ENCODE measurements at regions not wholly inside any gene's neighbourhood (a gene's known extent, or its start where the extent isn't known, plus 50 kb on each side); places are given as distances from the start of the nearest gene placed in this dataset.
"Not testable (repeated sequence)": the region's sequence is repeated elsewhere in the genome, so short reads cannot be mapped to it uniquely, and the experiment has no call there.

DNA sequence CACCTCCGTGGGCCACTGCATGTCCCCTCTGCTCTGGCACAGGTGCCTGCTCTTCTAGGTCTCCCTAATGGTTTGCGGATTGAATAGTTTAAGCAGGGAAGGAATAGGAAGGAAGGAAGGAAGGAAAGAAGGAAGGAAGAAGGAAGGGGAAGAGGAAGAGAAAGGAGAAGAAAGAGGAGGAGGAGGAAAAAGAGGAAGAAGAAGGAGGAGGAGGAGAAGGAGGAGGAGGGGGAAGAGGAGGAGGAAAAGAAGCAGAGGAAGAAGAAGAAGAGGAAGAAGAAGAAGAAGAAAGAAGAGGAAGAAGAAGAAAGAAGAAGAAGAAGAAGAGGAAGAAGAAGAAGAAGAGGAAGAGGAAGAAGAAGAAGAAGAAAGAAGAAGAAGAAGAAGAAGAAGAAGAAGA, 376.8 kb upstream of the PODXL start:
- DNase-seq = not testable (repeated sequence)

DNA sequence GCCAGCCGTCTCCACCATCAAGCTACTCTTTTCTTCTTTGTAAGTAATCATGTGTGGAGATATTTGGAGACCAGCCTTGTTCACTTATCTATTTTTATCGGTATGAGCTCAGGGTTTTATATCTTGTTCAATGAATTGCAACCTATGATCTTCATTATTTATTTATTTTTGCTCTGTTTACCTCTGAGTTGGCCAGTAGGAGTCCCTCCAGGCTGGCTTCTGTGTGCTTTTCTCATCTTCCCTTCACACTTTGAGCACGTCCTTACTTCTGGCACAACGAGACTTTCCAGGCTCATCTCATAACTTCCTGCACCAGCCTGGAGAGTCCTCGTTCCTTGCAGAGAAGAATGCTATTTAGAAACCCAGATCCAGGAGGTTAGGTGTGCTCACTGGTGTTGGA, 375.8 kb upstream of the PODXL start:
- DNase-seq = no peak

- DNase-seq = no peak
Observed at GRCh38 chr7:131931370-131931769, 374.9 kb upstream of the PODXL start.

- DNase-seq = no peak
Observed at GRCh38 chr7:131929632-131930031, 373.2 kb upstream of the PODXL start.

DNA sequence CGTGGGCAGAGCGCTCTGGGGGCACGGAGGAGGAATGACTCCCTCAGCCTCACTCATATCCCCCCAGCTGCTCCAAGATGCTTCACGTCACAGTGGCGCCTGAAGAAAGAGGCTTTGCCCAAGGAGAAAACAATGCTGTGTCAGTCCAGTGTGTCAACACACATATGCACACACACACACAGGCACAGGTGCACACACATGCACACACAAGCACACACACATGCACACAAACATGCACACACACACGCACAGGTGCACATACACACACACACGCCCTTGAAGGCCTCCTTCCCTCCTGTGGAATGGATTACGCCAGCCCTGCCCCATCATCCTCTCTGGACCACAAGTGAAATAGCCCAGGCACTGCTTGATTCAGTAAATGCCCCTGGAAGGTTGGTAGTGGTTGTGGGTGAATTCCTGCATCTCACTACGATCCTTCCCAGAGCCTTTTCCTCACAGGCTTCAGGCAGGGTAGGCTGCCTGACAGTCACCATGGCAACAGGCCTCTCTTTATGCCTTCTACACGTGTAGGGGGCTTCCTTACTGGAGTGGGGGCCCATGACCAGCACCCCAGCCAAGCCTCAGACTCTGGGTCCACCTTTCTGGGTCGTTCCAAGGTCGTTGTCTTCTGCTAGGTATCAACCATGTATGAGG, 371.5 kb upstream of the PODXL start:
- DNase-seq = no peak

DNA sequence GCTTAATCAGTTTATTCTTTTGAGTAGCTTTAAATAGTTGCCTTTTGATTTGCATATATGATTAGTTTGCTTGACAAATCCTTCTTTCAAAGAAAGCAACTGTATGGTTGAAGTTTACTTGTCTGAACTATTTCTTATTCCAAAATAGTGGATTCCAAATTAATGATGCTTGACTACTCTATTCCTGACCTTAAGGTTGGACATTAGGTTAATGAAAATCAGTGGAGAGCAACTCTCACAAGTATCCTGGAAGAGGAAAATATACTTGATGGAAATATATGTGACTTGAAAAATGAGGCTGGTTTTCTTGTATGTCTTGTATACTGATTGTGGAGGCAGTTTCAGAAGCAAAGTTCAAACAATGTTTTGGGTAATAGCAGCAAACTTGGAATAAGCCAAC, 369.2 kb upstream of the PODXL start:
- no peak for DNase-seq

DNA sequence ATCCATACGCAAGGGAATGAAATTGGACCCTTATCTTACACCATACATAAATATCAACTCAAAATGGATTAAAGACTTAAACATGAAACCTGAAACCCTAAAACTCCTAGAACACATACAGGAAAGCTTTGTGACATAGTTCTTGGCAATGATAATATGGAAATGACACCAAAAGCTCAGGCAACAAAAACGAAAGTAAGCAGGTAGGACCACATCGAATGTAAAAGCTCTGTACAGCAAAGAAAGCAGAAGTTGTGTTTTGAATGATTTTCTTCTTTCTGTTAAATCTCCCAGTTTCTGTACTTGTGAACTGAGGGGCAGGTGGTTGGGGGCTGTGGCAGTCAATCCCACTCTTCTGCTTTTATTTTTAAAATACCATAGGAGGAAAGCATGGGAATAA, 368.4 kb upstream of the PODXL start:
- DNase-seq = no peak

DNA sequence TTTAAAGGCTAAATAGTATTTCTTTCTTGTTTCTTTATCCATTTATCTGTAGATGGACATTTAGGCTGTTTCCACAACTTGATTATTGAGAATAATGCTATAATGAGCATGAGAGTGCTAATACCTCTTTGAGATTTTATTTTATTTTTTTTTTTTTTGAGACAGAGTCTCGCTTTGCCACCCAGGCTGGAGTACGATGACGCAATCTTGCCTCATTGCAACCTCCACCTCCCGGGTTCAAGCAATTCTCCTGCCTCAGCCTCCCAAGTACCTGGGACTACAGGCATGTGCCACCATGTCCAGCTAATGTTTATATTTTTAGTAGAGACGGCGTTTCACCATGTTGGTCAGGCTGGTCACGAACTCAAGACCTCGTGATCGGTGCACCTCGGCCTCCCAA, 366.5 kb upstream of the PODXL start:
- DNase-seq = not testable (repeated sequence)

DNA sequence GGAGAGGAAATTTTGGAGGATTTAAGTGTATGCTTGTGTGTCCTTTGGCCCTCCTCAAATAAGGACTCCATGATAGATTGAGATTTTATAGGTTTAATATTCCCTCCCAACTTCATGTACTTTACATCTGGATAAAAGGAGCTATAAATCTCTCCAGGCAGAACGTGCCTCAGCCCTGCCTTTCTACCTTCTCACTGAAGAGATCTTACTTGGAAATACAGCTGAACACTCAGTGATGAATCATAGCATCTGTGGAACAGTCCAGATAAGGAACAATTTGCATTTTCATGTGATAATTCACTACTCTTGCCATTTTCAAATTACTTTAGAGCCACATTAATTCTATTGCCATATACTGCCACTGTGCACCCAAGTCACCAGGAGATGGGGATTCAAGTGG, 364.6 kb upstream of the PODXL start:
- no peak for DNase-seq

DNA sequence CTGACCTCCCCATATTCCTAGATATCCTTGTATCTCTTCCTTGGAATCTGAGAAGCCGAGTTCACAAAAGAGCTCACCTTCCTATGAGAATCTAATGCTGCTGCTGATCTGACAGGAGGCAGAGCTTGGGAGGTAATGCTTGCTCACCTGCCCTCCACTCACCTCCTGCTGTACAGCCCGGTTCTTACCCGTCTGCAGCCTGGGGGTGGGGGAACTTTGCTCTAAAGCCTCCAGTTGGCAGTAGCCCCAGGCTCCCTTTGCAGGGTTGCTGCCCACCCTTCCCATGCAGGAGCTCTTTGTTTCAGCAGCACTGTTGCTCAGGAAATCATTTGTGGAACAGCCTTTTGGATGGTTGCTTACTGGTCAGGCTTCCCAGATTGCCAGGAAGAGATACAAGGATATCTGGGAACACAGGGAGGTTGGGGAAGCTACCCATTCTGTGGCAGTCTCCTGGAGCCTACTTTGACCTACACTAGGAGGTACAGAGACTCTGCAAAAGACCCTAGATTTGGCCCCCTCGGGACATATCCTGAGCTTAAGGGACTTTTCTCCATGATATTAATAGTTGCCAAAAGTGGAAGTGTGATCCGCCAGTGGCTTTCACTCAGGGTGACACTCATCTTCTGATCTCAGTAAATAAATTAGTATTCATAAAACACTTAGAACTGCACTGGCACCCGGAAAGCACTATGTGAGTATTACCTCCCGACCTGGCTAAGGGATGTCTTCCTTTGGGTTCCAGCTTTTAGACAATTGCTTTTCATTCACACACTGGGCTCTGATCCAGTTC, 363.7 kb upstream of the PODXL start:
- DNase-seq = no peak

DNA sequence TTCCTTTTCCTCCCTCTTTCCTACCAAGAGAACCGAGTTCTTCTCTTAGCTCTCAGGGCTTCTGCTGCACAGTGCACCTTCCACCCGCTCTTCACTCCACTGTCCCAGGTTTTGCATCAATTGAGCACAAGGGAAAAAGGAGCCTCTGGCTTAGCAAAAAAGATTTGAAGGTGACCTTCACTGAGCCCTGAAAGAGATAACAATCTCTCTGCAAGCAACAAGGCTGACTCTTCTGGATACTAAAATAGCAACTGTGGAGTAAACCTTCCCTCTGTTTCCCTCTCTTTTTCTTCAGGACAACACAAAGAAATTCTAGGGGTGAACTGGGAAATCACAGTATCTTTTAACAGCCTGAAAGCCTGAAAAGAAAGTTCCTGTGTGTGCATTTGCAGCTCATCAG, 354.7 kb upstream of the PODXL start:
- no peak for DNase-seq

DNA sequence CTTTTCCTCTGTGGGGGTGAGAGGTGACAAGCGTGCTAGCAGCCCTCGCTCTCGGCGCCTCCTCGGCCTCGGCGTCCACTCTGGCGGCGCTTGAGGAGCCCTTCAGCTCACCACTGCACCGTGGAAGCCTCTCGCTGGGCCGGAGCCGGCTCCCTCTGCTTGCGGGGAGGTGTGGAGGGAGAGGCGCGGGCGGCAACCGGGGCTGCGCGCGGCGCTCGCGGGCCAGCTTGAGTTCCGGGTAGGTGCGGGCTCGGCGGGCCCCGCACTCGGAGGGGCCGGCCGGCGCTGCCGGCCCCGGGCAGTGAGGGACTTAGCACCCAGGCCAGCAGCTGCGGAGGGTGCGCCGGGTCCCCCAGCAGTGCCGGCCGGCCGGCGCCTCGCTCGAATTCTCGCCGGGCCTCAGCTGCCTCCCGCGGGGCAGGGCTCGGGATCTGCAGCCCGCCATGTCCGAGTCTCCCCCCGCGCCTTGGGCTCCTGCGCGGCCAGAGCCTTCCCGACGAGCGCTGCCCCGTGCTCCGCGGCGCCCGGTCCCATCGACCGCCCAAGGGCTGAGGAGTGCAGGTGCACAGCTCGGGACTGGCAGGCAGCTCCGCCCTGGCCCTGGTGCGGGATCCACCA, 352.8 kb upstream of the PODXL start:
- DNase-seq = no peak

GRCh38 chr7:131908714-131909113, 352.3 kb upstream of the PODXL start:
- no peak for DNase-seq

DNA sequence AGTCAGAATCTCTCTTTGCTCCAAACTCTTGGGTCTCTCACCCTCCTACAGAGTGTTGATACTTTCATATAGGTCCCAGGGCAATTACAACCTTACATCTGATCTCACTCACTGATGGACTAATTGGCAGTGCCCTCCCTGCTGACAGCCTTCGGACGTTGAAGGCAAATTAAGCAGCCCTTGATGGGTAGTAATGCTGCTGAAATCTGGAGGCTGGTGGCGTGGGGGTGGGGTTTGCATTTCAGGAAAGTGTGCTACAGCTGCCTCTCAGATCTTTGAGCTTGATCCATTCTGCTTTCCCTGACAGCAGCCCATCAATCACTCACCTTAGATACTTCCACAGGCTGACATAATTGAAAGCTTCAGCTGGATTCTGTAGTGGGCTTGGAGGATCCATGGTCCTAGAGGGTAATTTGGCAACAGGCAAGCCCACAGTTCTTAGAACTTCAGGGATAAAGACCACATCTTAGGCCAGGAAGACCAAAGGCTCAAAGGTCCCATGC, 349.1 kb upstream of the PODXL start:
- DNase-seq = no peak

DNA sequence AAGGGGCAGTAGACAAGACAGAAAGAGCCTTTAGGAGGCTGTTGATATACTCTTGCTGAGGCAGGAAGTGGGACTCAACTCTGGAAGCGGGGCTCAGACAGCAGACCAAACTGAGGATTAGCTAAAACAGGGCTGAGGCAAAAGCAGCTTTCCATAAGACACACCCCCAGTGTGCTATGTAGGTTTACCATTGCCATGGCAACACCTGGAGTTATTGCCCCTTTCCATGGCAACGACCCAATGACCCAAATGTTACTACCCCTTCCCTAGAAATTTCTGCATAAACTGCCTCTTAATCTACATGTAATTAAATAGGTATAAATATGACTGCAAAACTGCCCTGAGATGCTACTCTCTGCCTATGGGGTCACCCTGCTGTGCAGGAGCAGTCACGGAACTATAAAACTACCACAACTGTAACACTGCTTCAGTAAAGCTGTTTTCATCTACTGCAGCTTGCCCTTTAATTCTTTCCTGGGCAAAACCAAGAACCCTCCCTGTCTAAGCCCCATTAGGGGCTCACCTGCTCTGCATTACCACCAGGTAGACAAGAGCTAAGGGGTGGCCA, 348.4 kb upstream of the PODXL start:
- no peak for DNase-seq

DNA sequence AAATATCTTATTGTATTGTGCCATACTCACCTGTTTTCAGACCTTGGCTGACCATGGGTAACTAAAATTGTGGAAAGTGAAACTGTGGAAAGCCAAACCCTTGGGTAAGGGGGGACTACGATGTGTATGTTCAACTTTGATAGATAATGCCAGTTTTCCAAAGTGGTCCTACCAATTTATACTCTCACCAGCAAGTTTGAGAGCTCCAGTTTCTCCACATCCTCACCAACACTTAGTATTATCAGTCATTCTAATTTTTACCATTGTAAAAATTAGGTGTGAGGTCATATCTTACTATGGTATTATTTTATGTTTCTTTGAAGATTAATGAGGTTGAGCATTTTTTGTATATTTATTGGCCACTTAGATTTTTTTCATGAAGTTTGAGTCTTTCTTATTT, 346.9 kb upstream of the PODXL start:
- DNase-seq = no peak

GRCh38 chr7:131900785-131901287, 344.4 kb upstream of the PODXL start:
- no peak for DNase-seq

DNA sequence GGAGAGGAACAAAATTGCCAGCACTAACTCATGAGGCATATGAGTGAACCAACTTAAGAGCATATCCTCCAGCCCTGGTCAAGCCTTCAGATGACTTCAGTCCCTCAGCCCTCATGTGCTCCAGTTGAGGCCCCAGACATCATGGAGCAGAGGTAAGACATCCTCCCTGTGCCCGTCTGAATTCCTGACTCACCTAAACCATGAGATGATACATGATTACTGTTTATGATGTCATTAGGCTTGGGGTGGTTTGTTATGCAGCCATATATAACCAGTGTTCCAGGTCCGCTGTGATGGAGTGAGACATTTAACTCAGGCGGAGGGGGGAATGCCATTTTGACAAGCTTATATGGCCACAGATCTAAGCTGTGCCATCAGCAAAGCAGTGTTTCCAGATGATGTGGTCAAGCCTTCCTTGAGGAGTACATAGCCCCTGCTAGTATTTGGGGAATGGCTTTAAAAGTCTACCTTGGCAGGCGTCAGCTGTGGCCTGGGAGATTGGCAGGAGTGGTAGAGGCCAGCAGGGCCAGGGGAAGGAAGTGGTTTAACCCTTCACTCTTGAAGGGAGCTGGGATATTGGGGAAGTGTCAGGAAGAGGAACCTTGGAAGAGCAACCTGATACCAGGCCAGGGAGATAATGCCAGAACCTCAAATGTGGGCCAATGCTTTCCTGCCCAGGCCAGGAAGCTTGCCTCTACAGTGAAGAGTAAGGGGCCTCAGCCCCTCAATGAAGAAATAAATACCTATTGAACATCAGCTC, 343.0 kb upstream of the PODXL start:
- no peak for DNase-seq

GRCh38 chr7:131898418-131898817, 342.0 kb upstream of the PODXL start:
- no peak for DNase-seq

GRCh38 chr7:131897790-131898165, 341.4 kb upstream of the PODXL start:
- DNase-seq = no peak

DNA sequence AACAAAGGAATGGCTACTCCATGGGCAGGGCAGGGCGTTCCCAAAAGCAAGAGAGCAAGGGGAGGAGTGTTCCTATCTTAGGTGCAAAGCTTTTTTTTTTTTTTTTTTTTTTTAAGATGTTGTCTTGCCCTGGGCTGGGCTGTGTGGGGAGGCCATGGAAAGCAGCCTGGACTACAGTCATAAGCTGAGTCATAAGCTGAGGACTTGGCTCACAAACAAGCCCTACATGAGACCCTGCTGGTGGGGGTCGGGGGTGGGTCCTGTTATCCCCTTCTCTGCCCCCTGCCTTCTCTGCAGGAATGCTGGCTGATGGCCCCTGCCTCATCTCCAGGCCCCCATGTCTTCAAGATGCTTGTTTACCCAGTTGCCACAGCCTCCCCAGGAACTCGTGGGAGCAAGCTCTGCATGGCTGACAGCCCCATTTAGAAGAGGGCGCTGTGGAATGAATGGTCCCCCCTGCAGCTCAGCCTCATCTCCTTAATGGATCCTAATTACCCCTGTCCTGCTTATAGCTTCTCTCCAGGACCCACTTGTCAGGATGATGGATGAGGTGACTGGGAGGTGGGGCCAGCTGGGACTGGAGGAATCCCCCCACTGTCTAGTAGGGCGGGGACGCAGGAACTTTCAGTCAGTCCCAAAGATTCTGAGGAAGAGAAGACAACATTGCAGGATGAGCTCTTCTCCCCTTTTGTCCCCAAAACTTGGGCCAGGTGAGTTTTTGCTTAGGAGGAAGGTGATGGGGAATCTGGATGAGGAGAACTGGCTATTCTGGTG, 340.8 kb upstream of the PODXL start:
- no peak for DNase-seq

Data from NCI-H1930 (cell line).